ENCODE measurements at regions not wholly inside any gene's neighbourhood (a gene's known extent, or its start where the extent isn't known, plus 50 kb on each side); places are given as distances from the start of the nearest gene placed in this dataset.

DNA sequence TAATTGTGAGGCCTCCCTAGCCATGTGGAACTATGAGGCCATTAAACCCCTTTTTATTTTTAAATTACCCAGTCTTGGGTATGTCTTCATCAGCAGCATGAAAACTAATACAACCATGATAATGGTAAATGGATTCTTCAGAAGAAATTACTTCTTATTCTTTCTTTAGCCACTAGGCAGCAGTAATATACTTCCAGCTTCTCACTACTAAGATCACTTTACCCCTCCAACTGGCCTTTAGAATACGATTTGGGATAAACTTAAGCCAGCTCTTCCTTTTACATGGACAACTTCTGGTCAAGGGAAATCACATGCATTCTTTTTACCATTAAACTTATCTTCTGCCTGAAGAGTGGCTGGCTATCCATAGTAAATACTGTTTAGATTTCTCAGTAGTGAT, 355.4 kb downstream of the MAN2A1 start:
- Mint-ChIP-seq H3K27me3 (ENCODE audit: low read depth) (no peaks in the 10 kb centered on the region), H3K4me1 (peaks cover 9 to 10% of the 10 kb centered on the region in 2 experiments), H3K4me3 (no peak overlapping the region), H3K9me3 (peaks cover 11 to 17% of the 10 kb centered on the region in 2 experiments), H3K36me3 (ENCODE audit: insufficient read depth in 1 of 3, low read depth in 3 of 3) (peaks cover 7 to 9% (median 8%) of the 10 kb centered on the region in 3 experiments; a peak in 6 of 7 replicates), H3K27ac (no peak overlapping the region)
- no CpG with 5 or more reads among the region's 1 CpG for WGBS (ENCODE audit: extremely low coverage, insufficient read length, low lambda C conversion rate)
- Histone ChIP-seq H3T11ph (ENCODE audit: low read length) (no peak overlapping the region), H3K56ac (ENCODE audit: insufficient read length, low read depth, low read length) (no peak overlapping the region), H3K79me1 (ENCODE audit: insufficient read depth, low read depth, low read length, poor library complexity, severe bottlenecking) (no peaks in the 10 kb centered on the region), H2BK20ac (ENCODE audit: low read depth, low read length, poor library complexity, severe bottlenecking) (no peak overlapping the region), H2AFZ (ENCODE audit: low read length) (no peak overlapping the region), H2BK5ac (ENCODE audit: insufficient read length, low read length) (no peak overlapping the region), H3K23ac (ENCODE audit: insufficient read length, low read depth, low read length) (no peak overlapping the region), H4K20me1 (ENCODE audit: control insufficient read depth, insufficient read depth, insufficient read length) (no peaks in the 10 kb centered on the region), H3K9me3 (ENCODE audit: control insufficient read depth, low read depth, low read length) (no peaks in the 10 kb centered on the region), H4K8ac (replicated peaks; ENCODE audit: insufficient read length, low read depth, low read length) (no peak overlapping the region), H3K4me1 (ENCODE audit: insufficient read depth, low read length) (no peaks in the 10 kb centered on the region), H2BK15ac (ENCODE audit: low read depth, low read length) (no peak overlapping the region), H3K9ac (ENCODE audit: extremely low read depth, insufficient read length, low read length) (no peak overlapping the region), H2BK12ac (ENCODE audit: insufficient read length, low read depth, low read length) (no peak overlapping the region), H3K14ac (ENCODE audit: insufficient read depth, low read length) (no peak overlapping the region), H3K4ac (ENCODE audit: low read depth, low read length) (no peak overlapping the region), H2BK120ac (ENCODE audit: low read depth, low read length, poor library complexity, severe bottlenecking) (no peak overlapping the region), H3K18ac (ENCODE audit: insufficient read length, low read depth, low read length) (no peak overlapping the region), H4K5ac (ENCODE audit: insufficient read length, low read depth, low read length) (no peak overlapping the region), H3K23me2 (ENCODE audit: insufficient read length, low read depth, low read length, poor library complexity, severe bottlenecking) (no peaks in the 10 kb centered on the region), H3K4me2 (ENCODE audit: insufficient read depth, insufficient read length, low read length) (no peak overlapping the region), H3K27me3 (ENCODE audit: insufficient read depth, low read length) (no peaks in the 10 kb centered on the region), H3K79me2 (ENCODE audit: insufficient read depth, low read length) (no peaks in the 10 kb centered on the region), H3K27ac (ENCODE audit: insufficient read length, low read depth, low read length) (no peak overlapping the region), H4K91ac (ENCODE audit: insufficient read length, low read depth, low read length) (no peak overlapping the region), H2AK5ac (ENCODE audit: insufficient read length, low read length) (no peak overlapping the region)
- DNase-seq = no peak
- TF ChIP-seq, protein P1, sequence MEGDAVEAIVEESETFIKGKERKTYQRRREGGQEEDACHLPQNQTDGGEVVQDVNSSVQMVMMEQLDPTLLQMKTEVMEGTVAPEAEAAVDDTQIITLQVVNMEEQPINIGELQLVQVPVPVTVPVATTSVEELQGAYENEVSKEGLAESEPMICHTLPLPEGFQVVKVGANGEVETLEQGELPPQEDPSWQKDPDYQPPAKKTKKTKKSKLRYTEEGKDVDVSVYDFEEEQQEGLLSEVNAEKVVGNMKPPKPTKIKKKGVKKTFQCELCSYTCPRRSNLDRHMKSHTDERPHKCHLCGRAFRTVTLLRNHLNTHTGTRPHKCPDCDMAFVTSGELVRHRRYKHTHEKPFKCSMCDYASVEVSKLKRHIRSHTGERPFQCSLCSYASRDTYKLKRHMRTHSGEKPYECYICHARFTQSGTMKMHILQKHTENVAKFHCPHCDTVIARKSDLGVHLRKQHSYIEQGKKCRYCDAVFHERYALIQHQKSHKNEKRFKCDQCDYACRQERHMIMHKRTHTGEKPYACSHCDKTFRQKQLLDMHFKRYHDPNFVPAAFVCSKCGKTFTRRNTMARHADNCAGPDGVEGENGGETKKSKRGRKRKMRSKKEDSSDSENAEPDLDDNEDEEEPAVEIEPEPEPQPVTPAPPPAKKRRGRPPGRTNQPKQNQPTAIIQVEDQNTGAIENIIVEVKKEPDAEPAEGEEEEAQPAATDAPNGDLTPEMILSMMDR (conservative IDR thresholded peaks at IDR 0.05) = peak; percentile 55

Data from H9 (cell line).